PFSK-1 (cell line): ENCODE measurements at regions not wholly inside any gene's neighbourhood (a gene's known extent, or its start where the extent isn't known, plus 50 kb on each side); places are given as distances from the start of the nearest gene placed in this dataset.

ENCODE experiments used
- POLR2AphosphoS5 ChIP-seq: IDR thresholded peaks from 2 replicates; pipeline ENCODE4 v1.6.1; 2012; ENCODE audit warnings: low read depth, mild to moderate bottlenecking, control low read depth, low read length, moderate library complexity
- TAF1 ChIP-seq: IDR thresholded peaks from 2 replicates; pipeline ENCODE4 v1.6.1; 2012; ENCODE audit warnings: low read length, control low read depth, borderline replicate concordance; ENCODE audit not compliant: insufficient read depth
- TF ChIP-seq, protein P1 (sequence below), 2 experiments: IDR thresholded peaks; 2 replicates each; pipeline versions ENCODE4 v1.6.1 to v1.8.0; 2011 to 2012; ENCODE audit warnings: low read depth in 2 of 2, low read length in 2 of 2, control low read depth in 1 of 2, inconsistent platforms in 1 of 2, mild to moderate bottlenecking in 1 of 2, moderate library complexity in 1 of 2; ENCODE audit not compliant: insufficient read depth in 1 of 2

DNA sequence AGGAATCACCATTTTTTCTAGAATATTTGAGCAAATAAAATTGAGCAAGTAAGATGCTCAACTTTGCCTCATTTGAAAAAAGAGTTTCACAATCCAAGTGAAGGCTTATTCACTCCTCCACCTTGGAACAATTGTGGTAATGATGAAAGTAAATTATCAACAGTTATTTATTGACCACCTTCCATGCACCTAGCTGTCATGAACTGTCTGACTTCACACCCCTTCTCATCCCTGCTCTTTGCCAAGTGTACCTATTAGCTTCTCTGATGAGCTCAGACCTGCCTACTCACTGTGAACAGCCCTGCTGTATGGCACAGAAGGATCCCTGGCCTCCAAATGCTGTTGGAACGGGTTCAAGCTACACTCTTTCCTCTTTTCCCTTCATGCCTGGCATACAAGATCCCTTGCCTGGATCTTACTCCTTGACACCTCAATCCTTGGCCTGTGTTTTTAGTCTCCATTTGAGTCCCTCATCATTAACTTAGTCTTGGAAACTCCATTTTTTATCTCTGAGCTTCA is 99.0 kb upstream of the PREP start:
- no peak for TF ChIP-seq TAF1
- TF ChIP-seq POLR2AphosphoS5 = no peak
- TF ChIP-seq, protein P1, sequence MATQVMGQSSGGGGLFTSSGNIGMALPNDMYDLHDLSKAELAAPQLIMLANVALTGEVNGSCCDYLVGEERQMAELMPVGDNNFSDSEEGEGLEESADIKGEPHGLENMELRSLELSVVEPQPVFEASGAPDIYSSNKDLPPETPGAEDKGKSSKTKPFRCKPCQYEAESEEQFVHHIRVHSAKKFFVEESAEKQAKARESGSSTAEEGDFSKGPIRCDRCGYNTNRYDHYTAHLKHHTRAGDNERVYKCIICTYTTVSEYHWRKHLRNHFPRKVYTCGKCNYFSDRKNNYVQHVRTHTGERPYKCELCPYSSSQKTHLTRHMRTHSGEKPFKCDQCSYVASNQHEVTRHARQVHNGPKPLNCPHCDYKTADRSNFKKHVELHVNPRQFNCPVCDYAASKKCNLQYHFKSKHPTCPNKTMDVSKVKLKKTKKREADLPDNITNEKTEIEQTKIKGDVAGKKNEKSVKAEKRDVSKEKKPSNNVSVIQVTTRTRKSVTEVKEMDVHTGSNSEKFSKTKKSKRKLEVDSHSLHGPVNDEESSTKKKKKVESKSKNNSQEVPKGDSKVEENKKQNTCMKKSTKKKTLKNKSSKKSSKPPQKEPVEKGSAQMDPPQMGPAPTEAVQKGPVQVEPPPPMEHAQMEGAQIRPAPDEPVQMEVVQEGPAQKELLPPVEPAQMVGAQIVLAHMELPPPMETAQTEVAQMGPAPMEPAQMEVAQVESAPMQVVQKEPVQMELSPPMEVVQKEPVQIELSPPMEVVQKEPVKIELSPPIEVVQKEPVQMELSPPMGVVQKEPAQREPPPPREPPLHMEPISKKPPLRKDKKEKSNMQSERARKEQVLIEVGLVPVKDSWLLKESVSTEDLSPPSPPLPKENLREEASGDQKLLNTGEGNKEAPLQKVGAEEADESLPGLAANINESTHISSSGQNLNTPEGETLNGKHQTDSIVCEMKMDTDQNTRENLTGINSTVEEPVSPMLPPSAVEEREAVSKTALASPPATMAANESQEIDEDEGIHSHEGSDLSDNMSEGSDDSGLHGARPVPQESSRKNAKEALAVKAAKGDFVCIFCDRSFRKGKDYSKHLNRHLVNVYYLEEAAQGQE (IDR thresholded peaks at IDR 0.05; ENCODE audit: insufficient read depth in 1 of 2, low read depth in 2 of 2, low read length in 2 of 2) = no peak
